Vagina (tissue), 2 donors: ENCODE measurements at regions not wholly inside any gene's neighbourhood (a gene's known extent, or its start where the extent isn't known, plus 50 kb on each side); places are given as distances from the start of the nearest gene placed in this dataset.

Experiments
- CTCF ChIP-seq, 3 experiments: fragments of 450-650 bp in 2 of 3; fragments of 200-600 bp in 1 of 3; sonication (generic) in 1 of 3; IDR thresholded peaks; one replicate each; pipeline ENCODE4 v1.5.1; 2017 to 2019; ENCODE audit warnings: antibody characterized with exemption in 3 of 3, mild to moderate bottlenecking in 2 of 3, moderate library complexity in 2 of 3
- POLR2A ChIP-seq, 2 donors: fragments of 450-650 bp; IDR thresholded peaks; one replicate each; pipeline ENCODE4 v1.6.1; 2017; ENCODE audit warnings: antibody characterized with exemption in 2 of 2, mild to moderate bottlenecking in 2 of 2, moderate library complexity in 2 of 2

DNA sequence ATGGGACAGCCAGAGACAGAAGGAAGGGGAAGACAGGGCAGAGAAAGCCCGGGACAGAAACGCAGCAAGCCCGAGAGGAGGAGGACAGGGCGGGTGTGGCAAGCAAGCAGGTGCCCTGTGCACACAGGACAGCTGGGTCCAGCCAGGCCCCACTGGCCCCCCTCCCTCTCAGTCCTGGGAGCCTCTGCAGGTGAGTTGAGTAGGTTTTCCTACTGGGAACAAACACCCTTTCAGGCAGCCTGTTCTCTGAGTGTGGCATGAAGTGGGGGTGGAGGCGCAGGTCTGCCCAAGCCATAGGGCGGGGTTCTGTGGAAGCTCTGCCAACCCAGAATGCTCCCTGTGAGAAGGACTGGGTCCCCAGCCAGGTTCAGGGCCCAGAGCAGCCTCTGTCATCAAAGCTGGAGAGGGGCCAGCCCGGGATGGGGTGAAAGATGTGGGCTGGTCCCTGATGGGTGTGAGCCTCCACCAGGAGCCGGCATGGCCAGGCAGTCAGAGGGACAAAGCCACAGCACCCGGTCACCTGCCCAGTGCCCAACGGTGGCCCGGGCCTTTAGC is 129.4 kb downstream of the TFCP2L1 start:
- no peak for TF ChIP-seq POLR2A (IDR thresholded peaks at IDR 0.05)
- no peak for TF ChIP-seq CTCF (IDR thresholded peaks at IDR 0.05)
